HEK293T (cell line): ENCODE measurements at regions not wholly inside any gene's neighbourhood (a gene's known extent, or its start where the extent isn't known, plus 50 kb on each side); places are given as distances from the start of the nearest gene placed in this dataset.

Experiments
- PKNOX1 ChIP-seq: fragments of 450-650 bp; IDR thresholded peaks from 2 replicates; pipeline ENCODE4 v1.6.1; 2016
- ZNF384 ChIP-seq: fragments of 450-650 bp; IDR thresholded peaks from 2 replicates; pipeline ENCODE4 v1.6.1; 2016

GRCh38 chr5:93019896-93020295, 561.1 kb downstream of the NR2F1-AS1 start:
- no peak for TF ChIP-seq PKNOX1
- no peak for TF ChIP-seq ZNF384
